ENCODE measurements at regions not wholly inside any gene's neighbourhood (a gene's known extent, or its start where the extent isn't known, plus 50 kb on each side); places are given as distances from the start of the nearest gene placed in this dataset.
"Not testable (repeated sequence)": the region's sequence is repeated elsewhere in the genome, so short reads cannot be mapped to it uniquely, and the experiment has no call there.

- DNase-seq, result no peak
These were observed 473.4 kb upstream of the PAPPA start for GRCh38 chr9:115680231-115680630.

- no peak for DNase-seq
These were observed 472.0 kb upstream of the PAPPA start for GRCh38 chr9:115681585-115681984.

- DNase-seq, result no peak
These were observed 467.5 kb upstream of the PAPPA start for GRCh38 chr9:115686069-115686468.

GRCh38 chr9:115687356-115687755 lies 466.2 kb upstream of the PAPPA start:
- no peak for DNase-seq

GRCh38 chr9:115689331-115689730 lies 464.3 kb upstream of the PAPPA start:
- DNase-seq, result no peak

GRCh38 chr9:115690786-115691496 lies 462.6 kb upstream of the PAPPA start:
- DNase-seq, result no peak

- no peak for DNase-seq
These were observed 461.9 kb upstream of the PAPPA start for GRCh38 chr9:115691693-115692092.

- not testable (repeated sequence) for DNase-seq
These were observed 460.7 kb upstream of the PAPPA start for GRCh38 chr9:115692868-115693267.

- no peak for DNase-seq
These were observed 459.6 kb upstream of the PAPPA start for GRCh38 chr9:115694014-115694413.

- DNase-seq, result no peak
These were observed 458.6 kb upstream of the PAPPA start for GRCh38 chr9:115694991-115695390.

- no peak for DNase-seq
These were observed 440.6 kb upstream of the PAPPA start for GRCh38 chr9:115712981-115713380.

- DNase-seq, result no peak
These were observed 437.9 kb upstream of the PAPPA start for GRCh38 chr9:115715666-115716065.

- no peak for DNase-seq
These were observed 436.3 kb upstream of the PAPPA start for GRCh38 chr9:115717298-115717697.

GRCh38 chr9:115717711-115718173 lies 435.8 kb upstream of the PAPPA start:
- no peak for DNase-seq

GRCh38 chr9:115730396-115730795 lies 423.2 kb upstream of the PAPPA start:
- DNase-seq, result no peak

GRCh38 chr9:115730845-115731244 lies 422.7 kb upstream of the PAPPA start:
- DNase-seq, result no peak

- no peak for DNase-seq
These were observed 420.1 kb upstream of the PAPPA start for GRCh38 chr9:115733318-115734110.

GRCh38 chr9:115739096-115739875 lies 414.3 kb upstream of the PAPPA start:
- no peak for DNase-seq

GRCh38 chr9:115740986-115741385 lies 412.6 kb upstream of the PAPPA start:
- DNase-seq, result no peak

- no peak for DNase-seq
These were observed 409.6 kb upstream of the PAPPA start for GRCh38 chr9:115743709-115744605.

GRCh38 chr9:115746496-115746895 lies 407.1 kb upstream of the PAPPA start:
- no peak for DNase-seq

GRCh38 chr9:115747731-115748130 lies 405.9 kb upstream of the PAPPA start:
- DNase-seq, result no peak
